BE2C (cell line): ENCODE measurements at regions not wholly inside any gene's neighbourhood (a gene's known extent, or its start where the extent isn't known, plus 50 kb on each side); places are given as distances from the start of the nearest gene placed in this dataset.

Experiments used
- DNase-seq: peaks from one replicate; pipeline ENCODE4 v3.0.0-alpha.2; 2020
- H3K27me3 ChIP-seq: fragments of 250-450 bp; sonication (Bioruptor Pico); 2 replicates; pipeline ENCODE4 v1.5.1; 2020; ENCODE audit warnings: mild to moderate bottlenecking
- H3K36me3 ChIP-seq: fragments of 250-450 bp; sonication (Bioruptor Pico); 2 replicates; pipeline ENCODE4 v1.5.1; 2020; ENCODE audit warnings: mild to moderate bottlenecking
- H3K4me1 ChIP-seq: fragments of 250-450 bp; sonication (Bioruptor Pico); 2 replicates; pipeline ENCODE4 v1.5.1; 2020
- H3K4me3 ChIP-seq: 2 replicates; pipeline ENCODE4 v1.5.1; 2011; ENCODE audit warnings: low read depth, low read length
- H3K9me3 ChIP-seq: fragments of 250-450 bp; sonication (Bioruptor Pico); 2 replicates; pipeline ENCODE4 v1.5.1; 2020
- CTCF ChIP-seq: IDR thresholded peaks from 2 replicates; pipeline ENCODE4 v1.5.1; 2012; ENCODE audit warnings: mild to moderate bottlenecking, low read depth, low read length

GRCh38 chr9:26191711-26192110 lies 513.5 kb upstream of the TUSC1 start:
- no peaks in the 10 kb centered on the region for H3K27me3 ChIP-seq
- no peaks in the 10 kb centered on the region for H3K4me1 ChIP-seq
- H3K9me3 ChIP-seq = no peaks in the 10 kb centered on the region
- no peak overlapping the region for H3K4me3 ChIP-seq
- H3K36me3 ChIP-seq = no peaks in the 10 kb centered on the region
- DNase-seq = no peak
- TF ChIP-seq CTCF = no peak

- Histone ChIP-seq H3K9me3 (no peaks in the 10 kb centered on the region), H3K27me3 (no peaks in the 10 kb centered on the region; the same call in 1 of the 2 replicates), H3K4me3 (no peak overlapping the region), H3K4me1 (no peaks in the 10 kb centered on the region), H3K36me3 (no peaks in the 10 kb centered on the region)
- no peak for TF ChIP-seq CTCF
- DNase-seq = no peak
Observed at GRCh38 chr9:26181836-26182235, 503.6 kb upstream of the TUSC1 start.

- peaks cover 2% of the 10 kb centered on the region; the same call in 1 of the 2 replicates for H3K4me1 ChIP-seq
Observed at GRCh38 chr9:26176628-26177027, 498.4 kb upstream of the TUSC1 start.

GRCh38 chr9:26175264-26175663 lies 497.0 kb upstream of the TUSC1 start:
- Histone ChIP-seq H3K9me3 (no peaks in the 10 kb centered on the region), H3K36me3 (no peaks in the 10 kb centered on the region), H3K4me3 (no peak overlapping the region), H3K27me3 (no peaks in the 10 kb centered on the region; the same call in 1 of the 2 replicates), H3K4me1 (peaks cover 2% of the 10 kb centered on the region; the same call in 1 of the 2 replicates)
- DNase-seq = no peak
- TF ChIP-seq CTCF = no peak

More at GRCh38 chr9:26176628-26177027, 498.4 kb upstream of the TUSC1 start:
- H3K36me3 ChIP-seq = no peaks in the 10 kb centered on the region
- DNase-seq = no peak
- H3K4me3 ChIP-seq = no peak overlapping the region
- no peaks in the 10 kb centered on the region; the same call in 1 of the 2 replicates for H3K27me3 ChIP-seq
- TF ChIP-seq CTCF = no peak
- H3K9me3 ChIP-seq = no peaks in the 10 kb centered on the region

- H3K27me3 ChIP-seq = no peaks in the 10 kb centered on the region
Observed at GRCh38 chr9:26172301-26172700, 494.1 kb upstream of the TUSC1 start.

More at GRCh38 chr9:26172301-26172700, 494.1 kb upstream of the TUSC1 start:
- Histone ChIP-seq H3K4me1 (peaks cover 2% of the 10 kb centered on the region; the same call in 1 of the 2 replicates), H3K9me3 (no peaks in the 10 kb centered on the region), H3K4me3 (no peak overlapping the region), H3K36me3 (no peaks in the 10 kb centered on the region)
- DNase-seq = no peak
- no peak for TF ChIP-seq CTCF
